ENCODE measurements at regions not wholly inside any gene's neighbourhood (a gene's known extent, or its start where the extent isn't known, plus 50 kb on each side); places are given as distances from the start of the nearest gene placed in this dataset.

GRCh38 chr3:6189384-6189783 is 671.5 kb upstream of the GRM7 start:
- no peak for DNase-seq
- Mint-ChIP-seq H3K27ac (no peak overlapping the region), H3K4me1 (no peaks in the 10 kb centered on the region), H3K4me3 (no peak overlapping the region), H3K36me3 (no peaks in the 10 kb centered on the region), H3K9me3 (peaks cover 4 to 15% (median 10%) of the 10 kb centered on the region in 7 donors), H3K27me3 (no peaks in the 10 kb centered on the region)
- no peaks in the 10 kb centered on the region for H3K4me1 ChIP-seq (ENCODE audit: control insufficient read depth, insufficient read depth, low read length, poor library complexity, severe bottlenecking)
- no peaks in the 10 kb centered on the region for H3K9me3 ChIP-seq (ENCODE audit: control insufficient read depth in 2 of 2, low read length in 2 of 2)
- no peak overlapping the region for H3K4me3 ChIP-seq (ENCODE audit: low read depth, low read length)
- no peak for ATAC-seq (ENCODE audit: low read depth in 2 of 2)
- H3K27ac ChIP-seq (ENCODE audit: insufficient read depth, low read length, poor library complexity, severe bottlenecking), result no peak overlapping the region
- no peaks in the 10 kb centered on the region for H3K36me3 ChIP-seq (ENCODE audit: control insufficient read depth, insufficient read depth, low read length)
- no peaks in the 10 kb centered on the region for H3K27me3 ChIP-seq (ENCODE audit: control insufficient read depth, insufficient read depth, low read length)

- no peak for ATAC-seq (ENCODE audit: low read depth in 2 of 2)
- Mint-ChIP-seq H3K27ac (no peak overlapping the region), H3K36me3 (no peaks in the 10 kb centered on the region), H3K9me3 (peaks cover 0 to 25% (median 5%) of the 10 kb centered on the region in 7 donors), H3K4me1 (no peaks in the 10 kb centered on the region), H3K27me3 (no peaks in the 10 kb centered on the region), H3K4me3 (no peak overlapping the region)
- Histone ChIP-seq H3K27ac (ENCODE audit: insufficient read depth, low read length, poor library complexity, severe bottlenecking) (no peak overlapping the region), H3K36me3 (ENCODE audit: control insufficient read depth, insufficient read depth, low read length) (no peaks in the 10 kb centered on the region), H3K4me1 (ENCODE audit: control insufficient read depth, insufficient read depth, low read length, poor library complexity, severe bottlenecking) (no peaks in the 10 kb centered on the region), H3K4me3 (ENCODE audit: low read depth, low read length) (no peak overlapping the region), H3K27me3 (ENCODE audit: control insufficient read depth, insufficient read depth, low read length) (no peaks in the 10 kb centered on the region), H3K9me3 (ENCODE audit: control insufficient read depth in 2 of 2, low read length in 2 of 2) (no peaks in the 10 kb centered on the region)
- no peak for DNase-seq
These were observed 656.0 kb upstream of the GRM7 start for GRCh38 chr3:6204891-6205290.

- no peak overlapping the region for H3K27ac ChIP-seq (ENCODE audit: insufficient read depth, low read length, poor library complexity, severe bottlenecking)
- no peaks in the 10 kb centered on the region for H3K27me3 Mint-ChIP-seq
- peaks cover 0 to 3% (median 2%) of the 10 kb centered on the region in 7 donors for H3K9me3 Mint-ChIP-seq
- no peaks in the 10 kb centered on the region for H3K36me3 ChIP-seq (ENCODE audit: control insufficient read depth, insufficient read depth, low read length)
- H3K9me3 ChIP-seq (ENCODE audit: control insufficient read depth in 2 of 2, low read length in 2 of 2), result no peaks in the 10 kb centered on the region
- H3K4me3 ChIP-seq (ENCODE audit: low read depth, low read length), result no peak overlapping the region
- H3K4me1 Mint-ChIP-seq, result no peaks in the 10 kb centered on the region
- H3K27me3 ChIP-seq (ENCODE audit: control insufficient read depth, insufficient read depth, low read length), result no peaks in the 10 kb centered on the region
- DNase-seq, result no peak
- H3K4me3 Mint-ChIP-seq, result peak overlapping the region in 1 of 4 donors; percentile 21
- no peaks in the 10 kb centered on the region for H3K4me1 ChIP-seq (ENCODE audit: control insufficient read depth, insufficient read depth, low read length, poor library complexity, severe bottlenecking)
- ATAC-seq (ENCODE audit: low read depth in 2 of 2), result no peak
- no peaks in the 10 kb centered on the region for H3K36me3 Mint-ChIP-seq
- H3K27ac Mint-ChIP-seq, result no peak overlapping the region
These were observed 644.5 kb upstream of the GRM7 start for GRCh38 chr3:6216135-6217026.

GRCh38 chr3:6220447-6220846 is 640.5 kb upstream of the GRM7 start:
- Mint-ChIP-seq H3K27ac (no peak overlapping the region), H3K36me3 (no peaks in the 10 kb centered on the region), H3K4me1 (no peaks in the 10 kb centered on the region), H3K27me3 (no peaks in the 10 kb centered on the region), H3K9me3 (peaks cover 0 to 9% (median 0%) of the 10 kb centered on the region in 7 donors), H3K4me3 (no peak overlapping the region)
- ATAC-seq (ENCODE audit: low read depth in 2 of 2) (no peak), DNase-seq (no peak)
- H3K9me3 ChIP-seq (ENCODE audit: control insufficient read depth in 2 of 2, low read length in 2 of 2), result no peaks in the 10 kb centered on the region
- no peak overlapping the region for H3K4me3 ChIP-seq (ENCODE audit: low read depth, low read length)
- H3K36me3 ChIP-seq (ENCODE audit: control insufficient read depth, insufficient read depth, low read length), result no peaks in the 10 kb centered on the region
- no peaks in the 10 kb centered on the region for H3K27me3 ChIP-seq (ENCODE audit: control insufficient read depth, insufficient read depth, low read length)
- H3K27ac ChIP-seq (ENCODE audit: insufficient read depth, low read length, poor library complexity, severe bottlenecking), result no peak overlapping the region
- no peaks in the 10 kb centered on the region for H3K4me1 ChIP-seq (ENCODE audit: control insufficient read depth, insufficient read depth, low read length, poor library complexity, severe bottlenecking)

GRCh38 chr3:6222069-6222468 is 638.8 kb upstream of the GRM7 start:
- no peak overlapping the region for H3K27ac Mint-ChIP-seq
- Histone ChIP-seq H3K36me3 (ENCODE audit: control insufficient read depth, insufficient read depth, low read length) (no peaks in the 10 kb centered on the region), H3K4me3 (ENCODE audit: low read depth, low read length) (no peak overlapping the region), H3K4me1 (ENCODE audit: control insufficient read depth, insufficient read depth, low read length, poor library complexity, severe bottlenecking) (no peaks in the 10 kb centered on the region), H3K9me3 (ENCODE audit: control insufficient read depth in 2 of 2, low read length in 2 of 2) (no peaks in the 10 kb centered on the region), H3K27ac (ENCODE audit: insufficient read depth, low read length, poor library complexity, severe bottlenecking) (no peak overlapping the region), H3K27me3 (ENCODE audit: control insufficient read depth, insufficient read depth, low read length) (no peaks in the 10 kb centered on the region)
- no peak overlapping the region for H3K4me3 Mint-ChIP-seq
- H3K27me3 Mint-ChIP-seq, result no peaks in the 10 kb centered on the region
- no peaks in the 10 kb centered on the region for H3K4me1 Mint-ChIP-seq
- H3K9me3 Mint-ChIP-seq, result peaks cover 0 to 13% (median 0%) of the 10 kb centered on the region in 7 donors
- no peak for DNase-seq
- H3K36me3 Mint-ChIP-seq, result no peaks in the 10 kb centered on the region
- no peak for ATAC-seq (ENCODE audit: low read depth in 2 of 2)

GRCh38 chr3:6223572-6223971 is 637.3 kb upstream of the GRM7 start:
- Mint-ChIP-seq H3K4me1 (no peaks in the 10 kb centered on the region), H3K36me3 (no peaks in the 10 kb centered on the region), H3K27ac (no peak overlapping the region), H3K4me3 (no peak overlapping the region), H3K27me3 (no peaks in the 10 kb centered on the region), H3K9me3 (peaks cover 0 to 13% (median 0%) of the 10 kb centered on the region in 7 donors)
- Histone ChIP-seq H3K27me3 (ENCODE audit: control insufficient read depth, insufficient read depth, low read length) (no peaks in the 10 kb centered on the region), H3K9me3 (ENCODE audit: control insufficient read depth in 2 of 2, low read length in 2 of 2) (no peaks in the 10 kb centered on the region), H3K36me3 (ENCODE audit: control insufficient read depth, insufficient read depth, low read length) (no peaks in the 10 kb centered on the region), H3K27ac (ENCODE audit: insufficient read depth, low read length, poor library complexity, severe bottlenecking) (no peak overlapping the region), H3K4me1 (ENCODE audit: control insufficient read depth, insufficient read depth, low read length, poor library complexity, severe bottlenecking) (no peaks in the 10 kb centered on the region), H3K4me3 (ENCODE audit: low read depth, low read length) (no peak overlapping the region)
- DNase-seq, result no peak
- no peak for ATAC-seq (ENCODE audit: low read depth in 2 of 2)

- H3K27ac Mint-ChIP-seq, result no peak overlapping the region
- H3K27ac ChIP-seq (ENCODE audit: insufficient read depth, low read length, poor library complexity, severe bottlenecking), result no peak overlapping the region
These were observed 631.8 kb upstream of the GRM7 start for GRCh38 chr3:6228958-6229683.

More at GRCh38 chr3:6228958-6229683, 631.8 kb upstream of the GRM7 start:
- Histone ChIP-seq H3K4me3 (ENCODE audit: low read depth, low read length) (no peak overlapping the region), H3K4me1 (ENCODE audit: control insufficient read depth, insufficient read depth, low read length, poor library complexity, severe bottlenecking) (no peaks in the 10 kb centered on the region), H3K27me3 (ENCODE audit: control insufficient read depth, insufficient read depth, low read length) (no peaks in the 10 kb centered on the region), H3K9me3 (ENCODE audit: control insufficient read depth in 2 of 2, low read length in 2 of 2) (peaks cover 0 to 2% of the 10 kb centered on the region in 2 experiments), H3K36me3 (ENCODE audit: control insufficient read depth, insufficient read depth, low read length) (no peaks in the 10 kb centered on the region)
- Mint-ChIP-seq H3K4me3 (no peak overlapping the region), H3K4me1 (no peaks in the 10 kb centered on the region), H3K36me3 (no peaks in the 10 kb centered on the region), H3K9me3 (peaks cover 0 to 9% (median 6%) of the 10 kb centered on the region in 7 donors), H3K27me3 (no peaks in the 10 kb centered on the region)
- no peak for DNase-seq
- no peak for ATAC-seq (ENCODE audit: low read depth in 2 of 2)

Measured in CD4-positive, CD25-positive, alpha-beta regulatory T cell (primary cell).